CD4-positive, alpha-beta T cell treated with Interleukin-12 subunit alpha and Interleukin-12 subunit beta, for 1 hour (primary cell): ENCODE measurements at regions not wholly inside any gene's neighbourhood (a gene's known extent, or its start where the extent isn't known, plus 50 kb on each side); places are given as distances from the start of the nearest gene placed in this dataset.

Experiments used
- DNase-seq: peaks from one replicate; pipeline ENCODE4 v3.0.0-alpha.2; 2020

GRCh38 chr2:195037045-195037444, 620.0 kb upstream of the SLC39A10 start:
- DNase-seq = no peak

GRCh38 chr2:195031411-195031810, 625.6 kb upstream of the SLC39A10 start:
- no peak for DNase-seq

- DNase-seq = no peak
Measured at GRCh38 chr2:195029804-195030654, 627.0 kb upstream of the SLC39A10 start.

- DNase-seq = no peak
Measured at GRCh38 chr2:195027947-195028346, 629.1 kb upstream of the SLC39A10 start.

- no peak for DNase-seq
Measured at GRCh38 chr2:195026261-195026660, 630.8 kb upstream of the SLC39A10 start.

GRCh38 chr2:195022508-195022830, 634.6 kb upstream of the SLC39A10 start:
- no peak for DNase-seq

- DNase-seq = no peak
Measured at GRCh38 chr2:195021711-195022507, 635.1 kb upstream of the SLC39A10 start.

GRCh38 chr2:195018462-195018861, 638.6 kb upstream of the SLC39A10 start:
- DNase-seq = no peak

GRCh38 chr2:195017890-195018289, 639.1 kb upstream of the SLC39A10 start:
- no peak for DNase-seq

- no peak for DNase-seq
Measured at GRCh38 chr2:195016841-195017240, 640.2 kb upstream of the SLC39A10 start.

- DNase-seq = no peak
Measured at GRCh38 chr2:195009202-195009601, 647.8 kb upstream of the SLC39A10 start.

- no peak for DNase-seq
Measured at GRCh38 chr2:195006856-195007255, 650.2 kb upstream of the SLC39A10 start.

- no peak for DNase-seq
Measured at GRCh38 chr2:195003881-195004471, 653.0 kb upstream of the SLC39A10 start.

GRCh38 chr2:195001924-195002323, 655.1 kb upstream of the SLC39A10 start:
- DNase-seq = no peak

GRCh38 chr2:194999771-195000170, 657.3 kb upstream of the SLC39A10 start:
- DNase-seq = no peak

- no peak for DNase-seq
Measured at GRCh38 chr2:194992648-194993047, 664.4 kb upstream of the SLC39A10 start.

GRCh38 chr2:194985258-194985657, 671.8 kb upstream of the SLC39A10 start:
- DNase-seq = no peak

GRCh38 chr2:194962254-194962653, 694.8 kb upstream of the SLC39A10 start:
- no peak for DNase-seq

GRCh38 chr2:194954218-194954617, 702.8 kb upstream of the SLC39A10 start:
- no peak for DNase-seq

- DNase-seq = no peak
Measured at GRCh38 chr2:194946826-194947225, 710.2 kb upstream of the SLC39A10 start.

- DNase-seq = no peak
Measured at GRCh38 chr2:194938066-194938465, 719.0 kb upstream of the SLC39A10 start.

GRCh38 chr2:194927489-194927888, 729.5 kb upstream of the SLC39A10 start:
- DNase-seq = no peak

- no peak for DNase-seq
Measured at GRCh38 chr2:194926873-194927272, 730.2 kb upstream of the SLC39A10 start.

GRCh38 chr2:194925742-194926141, 731.3 kb upstream of the SLC39A10 start:
- no peak for DNase-seq
